Hematopoietic multipotent progenitor cell treated with erythropoietin and hydrocortisone succinate and interleukin-3 and kit ligand, for 15 days (in vitro differentiated cells): ENCODE measurements at regions not wholly inside any gene's neighbourhood (a gene's known extent, or its start where the extent isn't known, plus 50 kb on each side); places are given as distances from the start of the nearest gene placed in this dataset.

Experiments
- DNase-seq: peaks from one replicate; pipeline ENCODE4 v3.0.0-alpha.2; 2015; ENCODE audit warnings: low spot score

DNA sequence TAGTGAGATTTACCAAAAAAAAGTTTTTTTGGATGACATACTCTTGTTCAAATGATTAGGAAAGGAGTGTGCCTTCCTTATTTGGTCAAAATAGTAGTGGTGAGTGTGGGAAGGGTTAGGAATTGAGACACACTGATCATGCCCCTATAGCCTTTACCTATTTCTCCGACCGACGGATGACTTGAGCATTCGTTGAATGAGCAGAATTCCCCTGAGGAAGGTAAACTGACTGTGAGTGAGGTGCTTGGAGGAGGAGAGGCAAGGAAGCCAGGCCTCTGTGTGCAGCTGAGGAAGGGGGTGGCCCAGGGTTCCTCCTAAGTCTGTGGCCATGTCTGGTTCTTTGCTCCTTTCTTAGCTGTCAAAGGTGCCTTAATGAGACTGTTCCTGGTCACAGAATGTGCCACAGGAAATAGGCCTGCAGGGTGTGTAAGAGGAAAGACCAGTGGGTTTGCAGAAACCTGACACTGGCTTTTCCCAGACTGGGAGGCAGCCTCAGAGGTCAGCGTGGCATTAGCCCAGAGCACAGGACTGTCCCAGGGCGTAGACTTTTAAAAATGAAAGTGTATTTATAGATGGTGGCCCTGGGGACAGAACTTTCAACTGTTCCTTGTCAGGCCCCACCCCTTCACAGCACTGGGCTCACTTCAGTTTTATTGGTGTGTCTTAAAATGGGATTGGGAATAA, 307.7 kb upstream of the C2CD4B start:
- no peak for DNase-seq

DNA sequence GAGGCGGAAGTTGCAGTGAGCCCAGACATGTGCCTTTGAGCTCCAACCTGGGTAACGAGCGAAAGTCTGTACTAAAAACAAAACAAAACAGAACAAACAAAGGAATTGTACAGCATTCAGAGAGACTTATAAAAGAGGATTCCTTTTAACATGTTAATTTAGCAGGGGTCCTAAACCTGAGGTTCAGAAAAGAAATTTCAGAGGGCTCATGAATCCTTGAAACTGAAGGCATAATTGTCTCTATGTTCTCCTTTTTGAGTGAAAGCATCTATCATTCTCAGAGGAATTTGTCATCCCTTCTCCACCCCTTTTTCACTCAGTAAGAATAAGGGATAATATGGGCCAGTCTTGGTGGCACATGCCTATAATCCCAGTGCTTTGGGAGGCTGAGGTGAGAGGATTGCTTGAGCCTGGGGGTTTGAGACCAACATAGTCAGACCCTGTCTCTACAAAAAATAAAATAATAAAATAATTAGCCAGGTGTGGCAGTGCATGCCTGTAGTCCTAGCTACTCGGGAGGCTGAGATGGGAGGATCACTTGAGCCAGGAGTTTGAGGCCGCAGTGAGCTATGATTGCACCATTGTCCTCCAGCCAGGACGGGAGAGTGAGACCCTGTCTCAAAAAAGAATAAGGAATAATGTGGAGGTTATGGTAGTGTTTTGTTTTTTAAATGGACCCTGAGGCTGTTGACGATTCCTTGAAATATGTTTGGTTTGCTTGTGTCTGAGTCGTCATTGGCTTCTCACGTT, 309.1 kb upstream of the C2CD4B start:
- DNase-seq: no peak

DNA sequence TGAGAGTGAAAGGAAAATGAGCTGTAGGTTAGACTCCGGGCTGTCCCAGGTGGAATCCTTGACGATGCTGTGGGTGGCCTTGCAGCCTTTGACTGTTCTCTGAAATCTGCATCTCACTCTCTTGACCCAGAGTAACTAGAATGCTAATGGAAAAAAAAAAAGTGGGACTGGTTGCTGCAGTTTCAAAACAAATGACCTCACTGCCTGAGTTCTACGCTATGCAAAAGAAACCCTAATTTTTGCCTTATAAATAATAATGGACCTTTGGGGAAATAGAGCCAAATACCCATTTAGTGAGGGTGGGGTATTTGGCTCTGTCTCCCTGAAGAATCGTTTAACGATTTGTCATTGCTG, 309.7 kb upstream of the C2CD4B start:
- no peak for DNase-seq

DNA sequence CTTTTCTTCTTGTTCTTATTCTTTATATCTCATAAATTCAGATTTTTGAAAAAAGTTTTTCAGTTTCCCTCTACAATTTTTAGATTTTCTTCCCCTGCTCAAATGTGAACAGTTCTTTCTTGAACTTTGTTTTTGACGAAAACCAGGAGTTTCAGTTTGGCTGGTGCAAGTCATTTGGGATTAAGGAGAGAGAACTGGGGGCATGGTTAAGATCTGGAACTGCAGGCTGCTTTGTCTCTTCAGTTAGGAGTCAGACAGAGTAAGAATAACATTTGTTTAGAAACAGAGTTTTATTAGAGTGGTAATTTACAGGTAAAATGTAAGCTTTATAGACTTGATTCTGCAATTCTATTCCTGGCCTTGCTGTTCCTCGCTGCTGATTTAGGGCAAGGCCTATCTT, 310.5 kb upstream of the C2CD4B start:
- no peak for DNase-seq

DNA sequence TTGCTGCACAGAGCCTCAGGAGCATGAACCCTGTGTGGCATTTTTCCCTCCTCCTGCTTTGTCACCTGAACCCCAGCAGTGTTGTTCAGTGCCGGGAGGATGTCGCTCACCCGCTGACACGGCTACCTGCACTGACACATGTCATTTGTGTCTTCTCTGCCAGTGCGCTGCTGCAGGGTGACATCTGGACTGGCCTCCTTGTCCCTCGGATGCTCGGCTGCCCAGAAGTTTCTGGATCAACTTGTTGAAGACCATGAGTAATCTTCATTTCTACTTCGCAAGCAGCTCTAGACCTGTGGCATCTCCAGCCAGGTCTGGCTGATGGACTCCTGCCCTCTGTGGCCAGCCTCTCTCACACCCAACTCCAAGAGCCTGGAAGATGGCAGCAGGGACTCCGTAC, 311.1 kb upstream of the C2CD4B start:
- DNase-seq: no peak

DNA sequence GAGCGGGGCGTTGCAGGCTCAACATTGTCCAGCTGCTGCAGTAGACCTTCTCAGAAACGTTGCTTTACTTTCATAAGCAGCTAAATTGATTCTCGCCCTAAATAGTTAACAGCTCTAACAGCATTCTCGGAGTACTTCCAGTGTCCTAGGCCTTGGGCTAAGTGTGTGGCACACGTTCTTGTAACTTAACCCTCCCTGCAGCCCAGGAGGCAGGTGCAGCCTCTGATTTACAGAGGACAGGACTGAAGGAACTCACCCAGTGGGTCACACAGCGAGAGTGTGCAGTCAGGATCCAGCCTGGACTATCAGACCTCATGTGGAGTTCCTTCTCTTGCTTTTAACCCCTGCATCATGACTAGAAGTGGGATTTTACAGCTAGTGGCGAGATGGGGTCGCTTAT, 312.8 kb upstream of the C2CD4B start:
- DNase-seq: no peak

DNA sequence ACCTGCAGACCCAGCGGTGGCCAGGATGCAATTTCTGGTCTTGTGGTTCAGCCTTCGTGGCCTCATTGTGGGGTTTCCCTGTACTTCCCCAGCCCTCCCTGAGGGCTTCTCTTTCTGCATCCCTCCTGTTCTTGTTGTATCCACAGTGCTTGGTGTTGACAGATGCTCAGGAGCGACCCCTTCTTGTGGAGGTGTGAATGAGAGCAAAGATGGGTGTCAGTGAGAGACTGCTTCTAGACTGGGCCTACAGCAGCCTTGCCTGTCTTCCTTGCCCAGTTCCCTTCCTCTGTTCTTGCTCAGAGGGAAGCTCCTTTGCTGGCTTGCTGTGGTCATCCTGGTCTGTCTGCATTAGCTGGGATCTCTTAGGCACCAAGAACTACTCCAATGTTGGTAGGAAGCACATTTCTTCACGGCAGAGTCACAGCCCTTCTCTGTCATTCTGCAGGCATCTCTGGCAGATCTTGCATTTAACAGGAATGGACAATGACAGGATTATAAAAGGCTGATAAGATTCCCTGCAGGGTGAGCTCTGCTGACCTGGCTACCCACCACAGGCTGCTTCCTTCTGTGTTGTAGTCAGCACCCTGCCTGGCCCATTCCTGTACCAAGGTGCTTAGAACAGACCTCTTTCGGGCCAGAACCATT, 317.8 kb upstream of the C2CD4B start:
- DNase-seq: peak; percentile 34

DNA sequence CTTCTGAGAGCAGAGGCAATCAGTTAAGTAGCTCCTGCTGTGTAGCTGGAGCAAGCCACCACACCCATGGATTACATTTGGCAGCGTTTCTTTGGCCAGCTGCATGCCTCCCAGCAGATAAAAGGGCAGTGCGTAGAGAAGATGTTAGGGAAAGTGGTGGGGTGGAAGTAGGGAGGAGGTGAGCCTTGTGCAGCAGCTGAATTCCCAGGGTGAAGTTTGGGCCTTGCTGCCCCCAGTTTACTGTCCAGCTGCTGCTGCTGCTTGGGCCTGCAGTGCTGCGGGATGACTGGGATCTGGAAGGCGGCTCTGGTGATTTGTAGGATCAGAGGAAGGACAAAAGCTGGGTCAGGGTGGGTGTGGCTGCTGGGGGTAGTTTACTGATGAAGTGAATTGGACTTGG, 318.7 kb upstream of the C2CD4B start:
- DNase-seq: peak; percentile 76

DNA sequence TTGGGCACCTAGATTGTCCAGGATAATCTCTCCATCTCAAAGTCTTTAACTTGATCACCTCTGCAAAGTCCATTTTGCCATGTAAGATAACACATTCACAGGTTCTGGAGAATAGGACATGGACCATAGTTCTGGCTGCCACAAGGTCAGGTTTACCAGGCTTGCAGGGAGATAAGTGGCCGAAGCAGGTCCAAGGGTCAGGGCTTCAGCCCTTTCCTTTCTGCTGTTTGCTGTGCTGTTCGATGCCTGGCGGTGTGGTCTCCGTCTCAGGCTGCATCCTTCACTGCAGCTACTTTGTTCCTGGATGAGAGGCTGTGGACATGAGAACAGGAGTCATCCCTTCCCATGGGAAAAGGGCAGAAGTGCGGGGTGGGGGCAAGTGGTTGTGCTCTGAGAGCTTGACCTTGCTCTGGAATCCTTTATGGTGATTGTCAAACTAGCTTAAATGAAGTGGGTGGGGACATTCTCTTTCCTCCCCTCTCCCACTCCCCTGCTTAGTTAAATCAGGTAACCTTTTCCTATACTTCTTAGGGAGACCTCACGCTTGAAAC, 320.2 kb upstream of the C2CD4B start:
- DNase-seq: no peak

DNA sequence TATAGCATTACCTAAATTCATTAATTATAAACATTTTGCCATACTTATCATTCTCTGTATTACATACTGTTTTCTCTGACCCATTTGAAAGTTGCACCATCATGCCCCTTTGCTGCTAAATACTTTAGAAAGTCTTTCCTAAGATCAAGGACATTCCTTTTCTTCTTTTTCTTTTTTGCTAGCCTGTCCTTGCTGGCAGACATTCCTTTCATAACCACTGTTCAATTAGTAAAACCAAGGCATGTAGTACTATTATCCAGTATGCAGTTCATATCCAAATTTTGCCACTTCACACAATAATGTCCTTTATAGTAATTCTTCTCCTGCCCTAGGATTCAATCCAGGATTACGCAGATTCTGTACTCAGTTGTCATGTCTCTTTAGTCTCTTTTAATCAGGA, 321.0 kb upstream of the C2CD4B start:
- no peak for DNase-seq

DNA sequence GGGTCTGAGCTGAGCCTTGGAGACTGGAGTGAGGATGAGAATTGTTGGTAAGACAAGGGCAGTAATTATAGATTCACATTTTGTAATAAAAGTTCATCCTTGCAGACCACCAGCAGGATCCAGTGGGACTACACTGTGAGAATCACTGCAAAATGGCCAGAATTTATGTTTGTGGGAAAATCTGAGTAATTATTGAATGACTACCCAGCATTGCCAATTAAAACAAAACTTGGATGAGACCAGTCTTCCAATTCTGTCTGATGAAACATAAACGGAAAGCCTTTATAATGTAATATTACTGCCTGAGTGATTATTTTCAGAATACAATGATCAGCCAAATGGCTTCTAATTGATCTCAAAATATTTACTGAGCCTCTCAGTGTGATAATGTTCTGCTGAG, 323.3 kb upstream of the C2CD4B start:
- no peak for DNase-seq

DNA sequence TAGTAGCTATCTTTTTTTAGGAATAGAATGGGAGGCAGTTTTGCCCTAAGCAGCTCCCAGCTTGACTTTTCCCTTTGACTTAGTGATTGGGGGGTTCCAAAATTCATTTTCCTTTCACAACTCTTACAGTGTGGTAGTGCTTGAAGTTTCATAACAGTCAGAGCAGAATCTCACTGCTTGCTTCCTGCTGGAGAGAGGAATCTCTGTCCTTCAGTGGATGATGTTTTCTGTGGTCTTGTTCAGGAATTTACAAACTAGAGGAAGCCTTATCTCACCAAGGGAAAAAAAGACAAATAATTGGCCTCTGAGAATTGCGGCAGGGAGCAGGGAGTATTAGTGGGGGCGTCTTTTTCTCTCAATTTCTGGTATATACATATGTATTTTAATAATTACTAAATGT, 326.6 kb upstream of the C2CD4B start:
- DNase-seq: no peak

DNA sequence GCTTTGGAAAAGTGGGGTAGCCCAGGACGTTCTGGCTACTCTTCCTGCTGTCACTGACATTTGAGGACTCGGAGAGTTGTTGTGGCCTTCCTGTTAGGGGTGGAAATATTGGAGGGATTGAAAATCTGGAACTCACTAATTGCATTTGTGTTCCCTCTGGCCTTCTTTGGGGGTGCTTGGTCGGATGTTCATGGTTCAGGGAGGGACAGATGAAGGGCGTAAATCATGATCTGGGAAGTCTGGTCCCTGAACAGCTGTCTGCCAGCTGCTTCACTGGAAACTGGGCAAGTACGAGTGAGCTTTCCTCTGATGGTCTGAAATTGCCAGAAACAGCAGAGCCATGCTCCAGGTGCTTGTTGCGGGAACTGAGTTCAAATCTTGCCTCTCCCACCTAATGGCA, 327.8 kb upstream of the C2CD4B start:
- no peak for DNase-seq

DNA sequence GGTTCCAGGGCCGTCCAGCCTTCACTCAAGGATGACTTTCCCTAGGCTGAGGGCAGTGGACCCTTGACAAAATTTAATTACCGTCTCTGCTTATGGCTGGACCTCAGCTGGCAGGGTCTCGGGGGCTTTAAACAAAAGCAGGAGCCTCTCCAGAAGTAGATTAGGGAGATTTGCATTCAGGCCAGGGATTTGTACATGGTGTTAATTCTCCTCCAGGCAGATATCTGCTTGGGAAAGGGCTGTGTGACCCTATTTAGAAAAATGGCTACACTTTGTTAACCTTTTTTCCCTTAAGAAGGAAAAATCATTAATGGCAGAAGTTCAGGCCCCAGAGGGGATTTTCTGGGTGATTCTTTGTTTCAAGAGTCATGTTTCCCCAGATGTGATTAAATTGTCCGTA, 329.1 kb upstream of the C2CD4B start:
- DNase-seq: no peak

DNA sequence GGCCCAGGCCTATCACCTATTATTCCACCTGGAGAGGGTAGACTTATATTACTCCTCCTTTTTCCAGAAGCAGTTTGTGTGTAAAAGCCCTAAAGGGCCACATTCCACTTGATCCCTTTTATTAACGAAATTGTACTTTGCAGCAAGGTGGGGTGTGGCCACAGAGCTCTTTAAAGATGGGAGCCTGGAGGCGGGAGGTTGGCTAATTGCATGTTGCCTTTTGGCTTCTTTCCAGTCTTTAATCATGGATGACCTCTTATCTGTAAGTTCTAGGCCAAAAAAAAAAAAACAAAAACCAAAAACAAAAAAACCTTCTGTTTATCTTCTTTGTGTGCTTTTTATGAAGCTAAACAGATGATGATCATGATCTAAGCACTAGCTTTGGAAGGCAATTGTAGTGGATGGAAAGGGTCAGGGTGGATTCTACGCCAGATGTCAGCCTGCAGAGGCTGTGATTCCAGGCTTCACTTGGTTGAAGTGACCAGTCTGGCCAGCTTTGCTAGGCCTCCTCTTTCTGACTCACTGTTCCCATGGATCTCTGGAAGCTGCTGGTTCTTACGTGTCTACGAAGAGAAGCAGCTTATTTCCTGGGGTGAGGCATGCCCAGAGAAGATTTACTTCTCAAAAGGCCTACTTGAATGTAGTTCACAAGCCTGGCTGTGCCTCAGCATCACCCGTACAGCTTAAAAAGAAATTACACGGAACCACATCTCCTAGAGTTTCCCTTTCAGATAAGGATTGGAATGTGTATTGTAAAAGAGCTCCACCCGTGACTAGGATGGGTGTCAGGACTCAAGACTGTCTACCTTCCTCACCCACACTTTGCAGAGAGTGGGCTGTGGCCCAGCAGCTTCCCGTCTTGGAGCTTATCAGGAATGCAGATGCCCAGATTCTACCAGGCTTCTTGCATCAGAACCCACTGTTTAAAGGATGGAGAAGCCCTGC, 330.9 kb upstream of the C2CD4B start:
- no peak for DNase-seq

DNA sequence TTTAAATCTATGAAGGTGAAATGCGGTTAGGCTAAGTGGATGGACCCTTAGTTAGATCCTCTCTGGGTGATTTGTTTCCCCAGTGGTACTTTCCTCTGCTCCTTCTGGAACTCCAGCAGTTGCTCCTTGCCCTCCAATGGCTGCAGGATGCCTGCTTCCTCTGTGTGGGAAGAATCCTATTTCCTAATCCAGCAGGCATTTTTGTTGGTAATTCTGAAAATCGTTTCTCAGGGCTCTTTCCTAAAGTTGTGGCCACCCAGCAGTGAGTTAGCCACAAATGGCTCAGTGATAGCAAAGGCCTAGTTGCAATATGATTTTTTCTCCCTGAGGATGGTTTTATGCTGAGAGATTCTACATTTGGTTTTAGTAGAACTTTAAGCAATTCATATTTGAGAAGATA, 332.3 kb upstream of the C2CD4B start:
- no peak for DNase-seq

DNA sequence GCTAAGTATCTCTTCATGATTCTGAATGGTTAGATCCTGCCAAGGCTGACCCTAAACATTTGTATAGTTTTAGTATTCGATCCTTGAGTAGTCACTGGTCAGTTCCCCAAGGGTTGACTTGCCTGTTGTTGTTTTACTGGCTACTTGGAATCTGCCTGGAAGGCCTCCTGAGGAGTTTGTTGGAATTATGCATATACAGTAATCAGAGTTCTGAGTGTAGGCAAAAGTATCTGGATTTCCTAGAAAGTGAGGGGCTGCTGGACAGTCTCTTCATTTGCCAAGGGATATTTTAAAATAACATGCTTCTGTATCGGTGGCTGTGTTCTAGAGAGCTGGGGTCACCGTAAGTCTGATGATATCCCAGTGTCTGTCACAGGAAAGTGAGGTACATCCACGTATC, 333.2 kb upstream of the C2CD4B start:
- DNase-seq: no peak

DNA sequence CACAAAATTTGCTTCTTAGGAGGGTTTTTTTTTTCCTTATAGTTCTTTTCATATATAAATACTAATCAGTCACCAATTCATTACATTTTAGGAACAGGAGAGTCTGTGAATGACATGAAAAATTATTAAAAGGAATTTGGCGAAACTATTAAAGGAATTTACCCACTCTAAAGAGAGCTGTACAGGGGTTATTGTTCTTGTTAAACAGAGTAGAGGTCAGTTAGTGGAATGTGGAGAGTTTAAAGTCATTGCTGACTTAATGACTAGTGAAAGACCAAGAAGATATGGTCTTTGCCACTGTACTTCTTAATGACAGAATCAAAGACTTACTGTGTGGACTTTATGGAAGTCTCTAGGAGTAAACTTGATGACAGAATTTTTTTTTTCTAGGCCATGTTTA, 333.6 kb upstream of the C2CD4B start:
- DNase-seq: no peak

DNA sequence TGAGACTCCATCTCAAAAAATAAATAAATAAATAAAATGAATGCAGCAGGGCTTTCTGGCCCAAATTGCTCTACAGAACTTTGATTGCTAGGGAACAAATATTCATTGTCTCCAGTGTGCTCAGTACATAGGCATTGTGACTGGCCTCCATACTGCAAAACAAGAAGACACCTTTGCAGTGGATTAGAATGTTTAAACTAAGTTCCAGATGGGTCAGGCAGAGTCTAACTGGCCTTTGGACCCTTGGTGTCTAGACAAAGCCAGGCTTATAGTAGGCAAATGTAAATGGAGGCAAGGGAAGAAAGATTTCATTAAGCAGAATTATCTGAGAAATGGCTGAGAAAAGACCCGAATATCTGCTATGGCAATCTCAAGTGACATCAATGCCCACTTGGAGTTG, 335.2 kb upstream of the C2CD4B start:
- DNase-seq: no peak

DNA sequence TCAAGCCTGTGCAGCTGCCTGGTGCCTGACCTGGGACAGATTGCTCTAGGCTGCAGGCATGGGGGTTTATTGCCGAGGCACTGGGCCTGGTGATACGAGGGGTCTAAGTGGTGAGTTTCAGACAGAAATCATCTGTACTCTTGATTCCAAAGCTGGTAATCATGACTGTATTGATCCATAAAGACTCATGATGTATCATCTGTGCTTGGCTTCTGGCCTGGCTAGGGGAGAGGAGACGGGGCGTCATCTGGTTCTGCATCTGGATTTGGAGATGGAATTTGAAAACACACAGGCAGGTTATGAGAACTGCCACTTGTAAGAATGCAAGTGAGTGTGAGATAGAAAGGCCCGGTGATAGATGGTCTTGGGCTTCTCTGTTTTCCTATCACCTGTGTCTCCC, 337.4 kb upstream of the C2CD4B start:
- no peak for DNase-seq

DNA sequence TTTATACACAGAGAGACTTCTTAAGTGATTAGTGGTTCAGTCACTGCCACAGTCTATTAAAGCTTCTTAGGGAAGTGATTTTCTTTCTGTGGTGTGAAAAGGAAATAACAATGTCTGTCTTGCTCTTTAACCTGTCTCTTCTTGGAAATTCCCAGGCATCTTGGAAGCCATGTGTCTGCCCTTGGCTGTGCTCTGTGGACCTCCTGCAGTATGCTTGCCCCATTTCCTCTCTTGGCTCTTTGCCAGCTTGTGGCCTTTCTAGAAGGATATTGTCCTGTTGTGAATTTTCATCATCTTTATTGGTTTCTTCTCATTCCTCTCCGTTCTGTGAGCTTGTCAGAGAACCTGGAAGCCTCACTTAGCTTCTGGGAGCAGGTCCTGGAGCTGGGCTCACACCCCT, 338.4 kb upstream of the C2CD4B start:
- DNase-seq: no peak

DNA sequence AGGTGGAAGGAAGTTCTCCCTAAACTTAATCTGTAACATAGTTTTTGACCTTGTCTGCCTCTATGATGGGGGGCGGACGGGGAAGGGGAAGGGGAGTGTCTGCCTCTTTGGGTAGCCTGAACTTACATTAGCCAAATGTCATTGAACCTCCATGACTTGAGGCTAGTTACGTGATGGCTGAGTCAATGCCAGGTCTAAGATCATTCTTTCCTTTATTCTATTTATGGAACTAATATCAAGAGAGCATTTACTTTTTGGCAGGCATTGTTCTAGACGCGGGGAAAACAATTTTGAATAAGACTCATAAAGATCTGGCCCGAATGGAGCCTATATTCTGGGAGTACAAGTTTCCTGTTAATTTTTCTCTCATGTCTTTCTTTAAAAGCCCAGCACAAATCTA, 340.7 kb upstream of the C2CD4B start:
- DNase-seq: no peak
